Endothelial cell of umbilical vein (primary cell): ENCODE measurements at regions not wholly inside any gene's neighbourhood (a gene's known extent, or its start where the extent isn't known, plus 50 kb on each side); places are given as distances from the start of the nearest gene placed in this dataset.

Experiments used
- BruUV-seq: library from RNA; stranded (reverse); fragments of 400-500 nt; replicated peaks from 2 replicates; lab custom pipeline; 2021; lab: Mats Ljungman, UMichigan
- CTCF ChIA-PET: fragments of 300-600, 350-600 bp; sonication (Branson Sonifier 250); formaldehyde crosslinking; loops from one replicate; lab custom pipeline; 2021; ENCODE audit warnings: antibody characterized with exemption, inconsistent platforms; lab: Charles Lee
- POLR2A ChIA-PET: fragments of 300-600, 350-600 bp; sonication (Branson Sonifier 250); formaldehyde crosslinking; loops from one replicate; lab custom pipeline; 2021; ENCODE audit warnings: antibody characterized with exemption, inconsistent platforms; lab: Charles Lee
- DNase-seq: peaks from one replicate; pipeline ENCODE4 v3.0.0-alpha.2; 2011; ENCODE audit warnings: low read depth, low spot score
- FAIRE-seq: peaks from 2 replicates; lab custom pipeline; 2011; peaks lifted over from hg19 to GRCh38; lab: Jason Lieb, UNC
- H2AFZ ChIP-seq: 2 replicates; pipeline ENCODE4 v1.6.0; 2012; ENCODE audit warnings: low read depth, low read length, control low read depth, inconsistent platforms
- H3K27ac ChIP-seq: 2 replicates; pipeline ENCODE4 v1.5.1; 2011; ENCODE audit warnings: low read depth, mild to moderate bottlenecking, control low read depth, low read length, moderate library complexity; ENCODE audit not compliant: insufficient read depth
- H3K27me3 ChIP-seq, 2 experiments: 2 replicates each; pipeline versions ENCODE4 v1.6.0 to v1.6.1; 2011; ENCODE audit warnings: low read length in 2 of 2, mixed read lengths in 1 of 2; ENCODE audit not compliant: control insufficient read depth in 2 of 2, insufficient read depth in 2 of 2
- H3K36me3 ChIP-seq, 2 experiments: 2 replicates in 1 of 2; 3 replicates in 1 of 2; pipeline ENCODE4 v1.5.1; 2011; ENCODE audit warnings: low read length in 2 of 2, mild to moderate bottlenecking in 1 of 2, moderate library complexity in 1 of 2; ENCODE audit not compliant: control insufficient read depth in 2 of 2, insufficient read depth in 2 of 2; ENCODE audit errors: extremely low read depth in 1 of 2
- H3K4me1 ChIP-seq: 3 replicates; pipeline ENCODE4 v1.5.1; 2011; ENCODE audit warnings: mild to moderate bottlenecking, low read length; ENCODE audit not compliant: control insufficient read depth, insufficient read depth; ENCODE audit errors: extremely low read depth
- H3K4me2 ChIP-seq: 2 replicates; pipeline ENCODE4 v1.6.1; 2011; ENCODE audit warnings: low read length, control low read depth, mixed read lengths; ENCODE audit not compliant: insufficient read depth
- H3K4me3 ChIP-seq, 3 experiments: fragments of 200-600 bp in 1 of 3; sonication (generic), shearing (Covaris generic) in 1 of 3; replicated peaks in 1 of 3; 2 replicates each; pipeline ENCODE4 v1.5.1; 2011 to 2016; ENCODE audit warnings: control low read depth in 3 of 3, low read length in 3 of 3, mild to moderate bottlenecking in 2 of 3, inconsistent platforms in 1 of 3, low read depth in 1 of 3, moderate library complexity in 1 of 3; ENCODE audit not compliant: insufficient read depth in 1 of 3
- H3K79me2 ChIP-seq: 2 replicates; pipeline ENCODE4 v1.6.0; 2012; ENCODE audit warnings: low read length, inconsistent platforms; ENCODE audit not compliant: control insufficient read depth, insufficient read depth
- H3K9ac ChIP-seq: replicated peaks from 2 replicates; pipeline ENCODE3; 2011; ENCODE audit warnings: low read length, control low read depth; ENCODE audit not compliant: insufficient read depth; ENCODE audit errors: extremely low read depth
- H3K9me1 ChIP-seq: replicated peaks from 3 replicates; pipeline ENCODE4 v1.6.0; 2011; ENCODE audit warnings: mild to moderate bottlenecking, low read length; ENCODE audit not compliant: control insufficient read depth, insufficient read depth; ENCODE audit errors: extremely low read depth
- H3K9me3 ChIP-seq: replicated peaks from 2 replicates; pipeline ENCODE4 v1.5.1; 2012; ENCODE audit warnings: low read length, inconsistent platforms; ENCODE audit not compliant: control insufficient read depth, insufficient read depth
- H4K20me1 ChIP-seq: replicated peaks from 2 replicates; pipeline ENCODE3; 2011; ENCODE audit warnings: mild to moderate bottlenecking, low read length; ENCODE audit not compliant: control insufficient read depth, insufficient read depth; ENCODE audit errors: extremely low read depth
- CTCF ChIP-seq, 2 donors: IDR thresholded peaks; 1 replicate in 1 of 2; 2 replicates in 1 of 2; pipeline ENCODE4 v1.5.1; 2011; ENCODE audit warnings: low read length in 2 of 2, mild to moderate bottlenecking in 2 of 2, moderate library complexity in 2 of 2, control low read depth in 1 of 2, inconsistent platforms in 1 of 2, low read depth in 1 of 2; ENCODE audit not compliant: insufficient read depth in 1 of 2; ENCODE audit errors: extremely low read depth in 1 of 2
- EZH2 ChIP-seq: IDR thresholded peaks from 2 replicates; pipeline ENCODE4 v1.6.1; 2012; ENCODE audit warnings: borderline replicate concordance, low read depth, mild to moderate bottlenecking, moderate library complexity, low read length, inconsistent platforms; ENCODE audit not compliant: severe bottlenecking
- FOS ChIP-seq: IDR thresholded peaks from 2 replicates; pipeline ENCODE4 v1.6.1; 2011; ENCODE audit warnings: mild to moderate bottlenecking, low read length, moderate library complexity, borderline replicate concordance; ENCODE audit not compliant: insufficient read depth
- GATA2 ChIP-seq: IDR thresholded peaks from 2 replicates; pipeline ENCODE4 v1.7.0; 2011; ENCODE audit warnings: low read depth, mild to moderate bottlenecking, moderate library complexity, mixed read lengths, low read length; ENCODE audit not compliant: insufficient read length, insufficient read depth
- JUN ChIP-seq: IDR thresholded peaks from 2 replicates; pipeline ENCODE4 v1.6.1; 2011; ENCODE audit warnings: borderline replicate concordance, low read depth; ENCODE audit not compliant: insufficient read length, insufficient read depth
- MYC ChIP-seq: IDR thresholded peaks from one replicate; pipeline ENCODE4 v1.6.1; 2011; ENCODE audit warnings: mild to moderate bottlenecking, low read depth, low read length
- POLR2A ChIP-seq: IDR thresholded peaks from 2 replicates; pipeline ENCODE4 v1.6.1; 2012; ENCODE audit warnings: low read depth, mild to moderate bottlenecking, control low read depth, low read length
- POLR2AphosphoS5 ChIP-seq: IDR thresholded peaks from 2 replicates; pipeline ENCODE4 v1.6.1; 2012; ENCODE audit warnings: low read depth, mild to moderate bottlenecking, control low read depth, low read length, moderate library complexity; ENCODE audit not compliant: insufficient read depth
- dilution Hi-C: fragments of 300-500 bp; cut with MboI; formaldehyde crosslinking; loops from one replicate; pipeline ENCODE4 v1.15.0; 2019; ENCODE audit warnings: low sequenced_read_pairs; ENCODE audit not compliant: extremely low pct_ligation_motif_present
- intact Hi-C: fragments of 100-400 bp; cut with micrococcal nuclease; formaldehyde crosslinking; loops from one replicate; pipeline ENCODE4 v1.10.0; 2022
- TF ChIP-seq, protein P1 (sequence below): IDR thresholded peaks from 2 replicates; pipeline ENCODE4 v1.6.1; 2011; ENCODE audit not compliant: insufficient read depth, insufficient read length

GRCh38 chr15:70301396-70301795 is 203.7 kb upstream of the TLE3 start:
- dilution Hi-C loops (no loop called here), intact Hi-C loops (no loop called here)
- Histone ChIP-seq H4K20me1 (no peaks in the 10 kb centered on the region), H3K4me3 (no peak overlapping the region), H3K27me3 (no peaks in the 10 kb centered on the region), H3K9me3 (no peaks in the 10 kb centered on the region), H2AFZ (no peak overlapping the region), H3K4me1 (no peaks in the 10 kb centered on the region), H3K9ac (no peak overlapping the region), H3K79me2 (no peaks in the 10 kb centered on the region), H3K36me3 (no peaks in the 10 kb centered on the region), H3K9me1 (no peaks in the 10 kb centered on the region), H3K27ac (no peak overlapping the region), H3K4me2 (no peak overlapping the region)
- ChIA-PET CTCF (no interaction called here), POLR2A (no interaction called here)
- no peak for DNase-seq
- BruUV-seq = no TSS peak
- no peak for TF ChIP-seq JUN
- TF ChIP-seq POLR2A = no peak
- TF ChIP-seq GATA2 = no peak
- no peak for TF ChIP-seq MYC
- TF ChIP-seq FOS = no peak
- no peak for TF ChIP-seq CTCF (IDR thresholded peaks at IDR 0.05; ENCODE audit: extremely low read depth in 1 of 2, insufficient read depth in 1 of 2, low read depth in 1 of 2, low read length in 2 of 2)
- TF ChIP-seq, protein P1, sequence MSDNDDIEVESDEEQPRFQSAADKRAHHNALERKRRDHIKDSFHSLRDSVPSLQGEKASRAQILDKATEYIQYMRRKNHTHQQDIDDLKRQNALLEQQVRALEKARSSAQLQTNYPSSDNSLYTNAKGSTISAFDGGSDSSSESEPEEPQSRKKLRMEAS = no peak
- no peak for TF ChIP-seq EZH2
- TF ChIP-seq POLR2AphosphoS5 = no peak
- no peak for FAIRE-seq
